ENCODE measurements at regions not wholly inside any gene's neighbourhood (a gene's known extent, or its start where the extent isn't known, plus 50 kb on each side); places are given as distances from the start of the nearest gene placed in this dataset.

GRCh38 chr3:99131876-99132275 lies 230.4 kb upstream of the DCBLD2 start:
- H3K4me1 Mint-ChIP-seq (ENCODE audit: low read depth) = no peaks in the 10 kb centered on the region
- H3K27ac Mint-ChIP-seq = no peak overlapping the region
- no peaks in the 10 kb centered on the region for H3K27me3 Mint-ChIP-seq (ENCODE audit: low read depth)
- H3K4me3 Mint-ChIP-seq = no peak overlapping the region
- ChIA-PET POLR2A (no interaction called here), CTCF (no interaction called here)
- no peaks in the 10 kb centered on the region for H3K36me3 Mint-ChIP-seq (ENCODE audit: low read depth)
- ATAC-seq (no peak), DNase-seq (no peak)
- no peaks in the 10 kb centered on the region for H3K9me3 Mint-ChIP-seq (ENCODE audit: insufficient read depth)

- no peak for DNase-seq
- no peaks in the 10 kb centered on the region for H3K36me3 Mint-ChIP-seq (ENCODE audit: low read depth)
- no peak overlapping the region for H3K4me3 Mint-ChIP-seq
- no peaks in the 10 kb centered on the region for H3K4me1 Mint-ChIP-seq (ENCODE audit: low read depth)
- CTCF ChIA-PET = no interaction called here
- no peaks in the 10 kb centered on the region for H3K27me3 Mint-ChIP-seq (ENCODE audit: low read depth)
- no peak for ATAC-seq
- H3K9me3 Mint-ChIP-seq (ENCODE audit: insufficient read depth) = no peaks in the 10 kb centered on the region
- no peak overlapping the region for H3K27ac Mint-ChIP-seq
- POLR2A ChIA-PET = no interaction called here
These were observed 227.4 kb upstream of the DCBLD2 start for GRCh38 chr3:99128725-99129505.

GRCh38 chr3:99128235-99128634 lies 226.7 kb upstream of the DCBLD2 start:
- no peak overlapping the region for H3K27ac Mint-ChIP-seq
- no peaks in the 10 kb centered on the region for H3K36me3 Mint-ChIP-seq (ENCODE audit: low read depth)
- no peaks in the 10 kb centered on the region for H3K27me3 Mint-ChIP-seq (ENCODE audit: low read depth)
- no peak overlapping the region for H3K4me3 Mint-ChIP-seq
- DNase-seq (no peak), ATAC-seq (no peak)
- CTCF ChIA-PET = no interaction called here
- H3K4me1 Mint-ChIP-seq (ENCODE audit: low read depth) = no peaks in the 10 kb centered on the region
- no peaks in the 10 kb centered on the region for H3K9me3 Mint-ChIP-seq (ENCODE audit: insufficient read depth)
- POLR2A ChIA-PET = no interaction called here

- POLR2A ChIA-PET = no interaction called here
- no peaks in the 10 kb centered on the region for H3K36me3 Mint-ChIP-seq (ENCODE audit: low read depth)
- DNase-seq = no peak
- CTCF ChIA-PET = no interaction called here
- no peak overlapping the region for H3K27ac Mint-ChIP-seq
- no peaks in the 10 kb centered on the region for H3K27me3 Mint-ChIP-seq (ENCODE audit: low read depth)
- H3K9me3 Mint-ChIP-seq (ENCODE audit: insufficient read depth) = no peaks in the 10 kb centered on the region
- no peak overlapping the region for H3K4me3 Mint-ChIP-seq
- no peak for ATAC-seq
- H3K4me1 Mint-ChIP-seq (ENCODE audit: low read depth) = no peaks in the 10 kb centered on the region
These were observed 224.8 kb upstream of the DCBLD2 start for GRCh38 chr3:99126316-99126715.

- CTCF ChIA-PET = no interaction called here
- POLR2A ChIA-PET = no interaction called here
- Mint-ChIP-seq H3K4me1 (ENCODE audit: low read depth) (no peaks in the 10 kb centered on the region), H3K27ac (no peak overlapping the region), H3K27me3 (ENCODE audit: low read depth) (no peaks in the 10 kb centered on the region), H3K9me3 (ENCODE audit: insufficient read depth) (no peaks in the 10 kb centered on the region), H3K4me3 (no peak overlapping the region), H3K36me3 (ENCODE audit: low read depth) (no peaks in the 10 kb centered on the region)
- no peak for ATAC-seq
- no peak for DNase-seq
These were observed 217.9 kb upstream of the DCBLD2 start for GRCh38 chr3:99119385-99119784.

- ATAC-seq = no peak
- H3K4me1 Mint-ChIP-seq (ENCODE audit: low read depth) = no peaks in the 10 kb centered on the region
- CTCF ChIA-PET = no interaction called here
These were observed 216.9 kb upstream of the DCBLD2 start for GRCh38 chr3:99118381-99118780.

GRCh38 chr3:99114565-99115291 lies 213.2 kb upstream of the DCBLD2 start:
- DNase-seq (no peak), ATAC-seq (no peak)
- Mint-ChIP-seq H3K4me3 (no peak overlapping the region), H3K9me3 (ENCODE audit: insufficient read depth) (no peaks in the 10 kb centered on the region), H3K4me1 (ENCODE audit: low read depth) (no peaks in the 10 kb centered on the region), H3K27ac (no peak overlapping the region), H3K36me3 (ENCODE audit: low read depth) (no peaks in the 10 kb centered on the region), H3K27me3 (ENCODE audit: low read depth) (no peaks in the 10 kb centered on the region)
- ChIA-PET POLR2A (no interaction called here), CTCF (no interaction called here)

More at GRCh38 chr3:99118381-99118780, 216.9 kb upstream of the DCBLD2 start:
- no peaks in the 10 kb centered on the region for H3K27me3 Mint-ChIP-seq (ENCODE audit: low read depth)
- no peak overlapping the region for H3K4me3 Mint-ChIP-seq
- no peak overlapping the region for H3K27ac Mint-ChIP-seq
- POLR2A ChIA-PET = no interaction called here
- H3K36me3 Mint-ChIP-seq (ENCODE audit: low read depth) = no peaks in the 10 kb centered on the region
- no peak for DNase-seq
- H3K9me3 Mint-ChIP-seq (ENCODE audit: insufficient read depth) = no peaks in the 10 kb centered on the region

GRCh38 chr3:99111235-99111634 lies 209.7 kb upstream of the DCBLD2 start:
- no peak for ATAC-seq
- no peak overlapping the region for H3K4me3 Mint-ChIP-seq
- H3K4me1 Mint-ChIP-seq (ENCODE audit: low read depth) = no peaks in the 10 kb centered on the region
- no peak overlapping the region for H3K27ac Mint-ChIP-seq
- no peaks in the 10 kb centered on the region for H3K36me3 Mint-ChIP-seq (ENCODE audit: low read depth)
- no peak for DNase-seq
- H3K27me3 Mint-ChIP-seq (ENCODE audit: low read depth) = no peaks in the 10 kb centered on the region
- CTCF ChIA-PET = no interaction called here
- POLR2A ChIA-PET = no interaction called here
- no peaks in the 10 kb centered on the region for H3K9me3 Mint-ChIP-seq (ENCODE audit: insufficient read depth)

GRCh38 chr3:99110401-99110800 lies 208.9 kb upstream of the DCBLD2 start:
- no peaks in the 10 kb centered on the region for H3K36me3 Mint-ChIP-seq (ENCODE audit: low read depth)
- ChIA-PET POLR2A (no interaction called here), CTCF (no interaction called here)
- ATAC-seq (no peak), DNase-seq (no peak)
- no peaks in the 10 kb centered on the region for H3K27me3 Mint-ChIP-seq (ENCODE audit: low read depth)
- H3K9me3 Mint-ChIP-seq (ENCODE audit: insufficient read depth) = no peaks in the 10 kb centered on the region
- no peak overlapping the region for H3K4me3 Mint-ChIP-seq
- H3K4me1 Mint-ChIP-seq (ENCODE audit: low read depth) = no peaks in the 10 kb centered on the region
- no peak overlapping the region for H3K27ac Mint-ChIP-seq

- ATAC-seq (no peak), DNase-seq (no peak)
- ChIA-PET POLR2A (no interaction called here), CTCF (no interaction called here)
- no peaks in the 10 kb centered on the region for H3K27me3 Mint-ChIP-seq (ENCODE audit: low read depth)
- H3K9me3 Mint-ChIP-seq (ENCODE audit: insufficient read depth) = no peaks in the 10 kb centered on the region
- H3K4me1 Mint-ChIP-seq (ENCODE audit: low read depth) = no peaks in the 10 kb centered on the region
- H3K27ac Mint-ChIP-seq = no peak overlapping the region
- H3K36me3 Mint-ChIP-seq (ENCODE audit: low read depth) = no peaks in the 10 kb centered on the region
- no peak overlapping the region for H3K4me3 Mint-ChIP-seq
These were observed 207.0 kb upstream of the DCBLD2 start for GRCh38 chr3:99108508-99108907.

GRCh38 chr3:99094606-99095005 lies 193.1 kb upstream of the DCBLD2 start:
- no peaks in the 10 kb centered on the region for H3K4me1 Mint-ChIP-seq (ENCODE audit: low read depth)
- ChIA-PET POLR2A (no interaction called here), CTCF (no interaction called here)
- no peak overlapping the region for H3K4me3 Mint-ChIP-seq
- DNase-seq = no peak
- ATAC-seq = no peak
- H3K27me3 Mint-ChIP-seq (ENCODE audit: low read depth) = peaks cover 2% of the 10 kb centered on the region
- H3K9me3 Mint-ChIP-seq (ENCODE audit: insufficient read depth) = no peaks in the 10 kb centered on the region
- no peaks in the 10 kb centered on the region for H3K36me3 Mint-ChIP-seq (ENCODE audit: low read depth)
- no peak overlapping the region for H3K27ac Mint-ChIP-seq

- POLR2A ChIA-PET = no interaction called here
- CTCF ChIA-PET = no interaction called here
- Mint-ChIP-seq H3K27ac (no peak overlapping the region), H3K27me3 (ENCODE audit: low read depth) (peaks cover 2% of the 10 kb centered on the region), H3K9me3 (ENCODE audit: insufficient read depth) (no peaks in the 10 kb centered on the region), H3K4me3 (no peak overlapping the region), H3K4me1 (ENCODE audit: low read depth) (no peaks in the 10 kb centered on the region), H3K36me3 (ENCODE audit: low read depth) (no peaks in the 10 kb centered on the region)
- ATAC-seq = no peak
- DNase-seq = no peak
These were observed 185.8 kb upstream of the DCBLD2 start for GRCh38 chr3:99087277-99087676.

GRCh38 chr3:99084826-99085225 lies 183.3 kb upstream of the DCBLD2 start:
- DNase-seq (no peak), ATAC-seq (no peak)
- Mint-ChIP-seq H3K36me3 (ENCODE audit: low read depth) (no peaks in the 10 kb centered on the region), H3K4me3 (no peak overlapping the region), H3K9me3 (ENCODE audit: insufficient read depth) (no peaks in the 10 kb centered on the region), H3K4me1 (ENCODE audit: low read depth) (no peaks in the 10 kb centered on the region), H3K27ac (no peak overlapping the region), H3K27me3 (ENCODE audit: low read depth) (no peaks in the 10 kb centered on the region)
- POLR2A ChIA-PET = no interaction called here
- CTCF ChIA-PET = no interaction called here
